Lung (tissue), 11 donors: ENCODE measurements at regions not wholly inside any gene's neighbourhood (a gene's known extent, or its start where the extent isn't known, plus 50 kb on each side); places are given as distances from the start of the nearest gene placed in this dataset.

Experiments
- ATAC-seq: fragments of 200-7000 bp; cut with Tn5 transposase; one replicate; pipeline ENCODE4 v1.9.1; 2020; ENCODE audit warnings: moderate number of reproducible peaks; ENCODE audit not compliant: insufficient read depth, low FRiP score
- DNase-seq, 3 donors: peaks; one replicate each; pipeline ENCODE4 v3.0.0-alpha.2; 2013 to 2017
- H3K27ac ChIP-seq, 2 donors: one replicate each; pipeline ENCODE4 v1.5.1; 2013; ENCODE audit warnings: mild to moderate bottlenecking in 2 of 2, moderate library complexity in 2 of 2, control low read depth in 1 of 2, inconsistent platforms in 1 of 2, low read depth in 1 of 2, low read length in 1 of 2
- H3K27me3 ChIP-seq, 3 donors: one replicate each; pipeline ENCODE4 v1.5.1; 2013; ENCODE audit warnings: low read length in 2 of 3; ENCODE audit not compliant: control insufficient read depth in 3 of 3, insufficient read depth in 3 of 3
- H3K36me3 ChIP-seq, 4 donors: one replicate each; pipeline ENCODE4 v1.5.1; 2013; ENCODE audit warnings: low read length in 4 of 4, mild to moderate bottlenecking in 1 of 4, moderate library complexity in 1 of 4; ENCODE audit not compliant: control insufficient read depth in 4 of 4, insufficient read depth in 4 of 4
- H3K4me1 ChIP-seq, 5 donors: one replicate each; pipeline ENCODE4 v1.5.1; 2013; ENCODE audit warnings: low read length in 5 of 5, mild to moderate bottlenecking in 2 of 5, moderate library complexity in 1 of 5; ENCODE audit not compliant: control insufficient read depth in 5 of 5, insufficient read depth in 5 of 5
- H3K4me3 ChIP-seq: one replicate; pipeline ENCODE4 v1.5.1; 2013; ENCODE audit warnings: mild to moderate bottlenecking, control low read depth, moderate library complexity
- H3K9ac ChIP-seq, 2 donors: one replicate each; pipeline ENCODE4 v1.5.1; 2013; ENCODE audit warnings: low read length in 2 of 2, control low read depth in 1 of 2; ENCODE audit not compliant: insufficient read depth in 1 of 2
- H3K9me3 ChIP-seq, 4 donors: one replicate each; pipeline ENCODE4 v1.5.1; 2013; ENCODE audit warnings: low read length in 3 of 4, mild to moderate bottlenecking in 1 of 4, moderate library complexity in 1 of 4; ENCODE audit not compliant: control insufficient read depth in 4 of 4, insufficient read depth in 3 of 4
- WGBS, 2 donors: extraction: QIAGEN DNeasy Blood & Tissue Kit; methylation state at CpG; one replicate each; pipeline ENCODE4 v1.1.7; 2013; 5-methylcytosine and 5-hydroxymethylcytosine counted together
- TF ChIP-seq, protein P1 (sequence below): IDR thresholded peaks from 2 replicates; pipeline ENCODE4 v1.5.1; 2012; ENCODE audit warnings: mild to moderate bottlenecking; ENCODE audit errors: control extremely low read depth, extremely low read depth
- donor health status: control.
- donor health status: control.
- donor health status: Bipolar disorder and iron deficiency.
- donor health status: healthy.
- donor health status: DM: yes; HTN: yes; CAD: no.

DNA sequence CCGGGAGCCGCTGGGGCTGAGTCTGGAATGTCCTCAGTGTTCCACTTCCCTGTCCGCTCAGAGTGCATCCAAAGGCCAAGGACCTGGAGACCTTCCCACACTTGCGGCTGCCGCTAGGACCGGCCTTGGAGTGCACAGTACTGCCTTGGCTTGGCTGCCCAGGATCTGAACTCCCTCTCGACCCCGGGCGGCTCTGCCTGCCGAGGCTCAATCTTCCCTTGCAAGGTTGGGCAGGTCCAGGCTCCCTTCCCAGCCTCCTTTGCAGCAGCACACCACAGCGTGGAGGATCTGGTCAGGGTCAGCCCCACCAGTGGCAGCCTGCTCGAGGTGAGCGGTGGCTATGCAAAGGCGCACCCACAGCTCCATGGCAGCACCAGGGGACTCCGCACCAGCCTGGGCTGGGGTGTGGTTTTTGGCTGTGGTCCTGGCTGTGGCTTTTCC lies 69.2 kb downstream of the PLXNA1 start:
- 50 to 84% methylated on average over 15 of the region's 15 CpGs for WGBS, 2 donors
- DNase-seq (no peak), ATAC-seq (peak; percentile 54)
- Histone ChIP-seq H3K9ac (no peak overlapping the region), H3K27ac (peak overlapping the region in 1 of 2 donors; percentile 7), H3K36me3 (no peaks in the 10 kb centered on the region), H3K4me1 (no peaks in the 10 kb centered on the region), H3K27me3 (no peaks in the 10 kb centered on the region), H3K4me3 (no peak overlapping the region), H3K9me3 (peaks cover 0 to 6% (median 3%) of the 10 kb centered on the region in 4 donors)
- TF ChIP-seq, protein P1, sequence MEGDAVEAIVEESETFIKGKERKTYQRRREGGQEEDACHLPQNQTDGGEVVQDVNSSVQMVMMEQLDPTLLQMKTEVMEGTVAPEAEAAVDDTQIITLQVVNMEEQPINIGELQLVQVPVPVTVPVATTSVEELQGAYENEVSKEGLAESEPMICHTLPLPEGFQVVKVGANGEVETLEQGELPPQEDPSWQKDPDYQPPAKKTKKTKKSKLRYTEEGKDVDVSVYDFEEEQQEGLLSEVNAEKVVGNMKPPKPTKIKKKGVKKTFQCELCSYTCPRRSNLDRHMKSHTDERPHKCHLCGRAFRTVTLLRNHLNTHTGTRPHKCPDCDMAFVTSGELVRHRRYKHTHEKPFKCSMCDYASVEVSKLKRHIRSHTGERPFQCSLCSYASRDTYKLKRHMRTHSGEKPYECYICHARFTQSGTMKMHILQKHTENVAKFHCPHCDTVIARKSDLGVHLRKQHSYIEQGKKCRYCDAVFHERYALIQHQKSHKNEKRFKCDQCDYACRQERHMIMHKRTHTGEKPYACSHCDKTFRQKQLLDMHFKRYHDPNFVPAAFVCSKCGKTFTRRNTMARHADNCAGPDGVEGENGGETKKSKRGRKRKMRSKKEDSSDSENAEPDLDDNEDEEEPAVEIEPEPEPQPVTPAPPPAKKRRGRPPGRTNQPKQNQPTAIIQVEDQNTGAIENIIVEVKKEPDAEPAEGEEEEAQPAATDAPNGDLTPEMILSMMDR = no peak

DNA sequence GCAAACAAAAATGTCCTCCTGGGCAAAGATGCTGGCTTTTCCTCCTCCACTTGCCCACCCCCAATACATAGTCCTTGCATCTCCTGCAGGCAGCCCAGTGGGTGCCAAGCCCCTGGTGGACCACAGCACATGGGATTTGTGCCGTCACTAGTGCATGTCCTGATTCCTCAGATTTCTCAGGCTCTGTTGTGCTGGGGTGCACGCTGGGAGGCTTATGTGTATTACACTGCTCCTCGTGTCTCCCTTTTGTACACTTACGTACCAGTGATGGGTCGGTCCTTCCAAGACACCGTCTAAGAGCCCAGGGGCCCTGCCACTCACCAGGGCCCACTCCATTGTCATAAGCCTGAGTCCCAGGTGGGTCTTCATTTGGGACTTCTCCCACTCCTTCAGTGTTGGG lies 70.1 kb downstream of the PLXNA1 start:
- no peak overlapping the region for H3K27ac ChIP-seq
- ATAC-seq = no peak
- 95 to 99% methylated on average over 6 of the region's 6 CpGs for WGBS, 2 donors
- H3K27me3 ChIP-seq = no peaks in the 10 kb centered on the region
- no peaks in the 10 kb centered on the region for H3K4me1 ChIP-seq
- H3K4me3 ChIP-seq = no peak overlapping the region
- DNase-seq = no peak
- no peaks in the 10 kb centered on the region for H3K36me3 ChIP-seq
- no peak overlapping the region for H3K9ac ChIP-seq
- peaks cover 0 to 10% (median 5%) of the 10 kb centered on the region in 4 donors for H3K9me3 ChIP-seq
- TF ChIP-seq, protein P1 = no peak

DNA sequence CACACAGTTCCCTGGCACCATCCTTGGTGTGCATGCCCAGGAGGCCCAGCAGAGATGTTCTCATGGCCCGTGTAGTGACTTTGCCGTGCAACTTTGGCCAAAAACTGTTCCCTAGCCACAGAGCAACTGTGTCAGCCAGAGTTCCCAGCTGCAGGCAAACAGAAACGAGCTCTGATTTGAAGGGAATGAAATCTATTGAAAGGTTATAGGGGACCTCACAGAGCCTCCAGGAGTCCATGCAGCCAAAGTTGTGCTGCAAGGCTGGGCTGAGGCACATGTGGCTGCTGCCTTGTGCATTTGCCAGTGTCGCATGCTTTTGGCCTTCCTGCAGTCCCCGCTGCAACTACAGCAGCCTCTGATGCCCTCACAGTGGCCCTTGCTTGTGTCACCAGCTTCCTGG lies 70.5 kb downstream of the PLXNA1 start:
- TF ChIP-seq, protein P1 = no peak
- WGBS, 2 donors = 88 to 90% methylated on average over 5 of the region's 5 CpGs
- Histone ChIP-seq H3K4me3 (no peak overlapping the region), H3K27ac (no peak overlapping the region), H3K36me3 (no peaks in the 10 kb centered on the region), H3K9me3 (peaks cover 0 to 14% (median 5%) of the 10 kb centered on the region in 4 donors), H3K9ac (no peak overlapping the region), H3K4me1 (no peaks in the 10 kb centered on the region), H3K27me3 (no peaks in the 10 kb centered on the region)
- no peak for DNase-seq
- no peak for ATAC-seq

DNA sequence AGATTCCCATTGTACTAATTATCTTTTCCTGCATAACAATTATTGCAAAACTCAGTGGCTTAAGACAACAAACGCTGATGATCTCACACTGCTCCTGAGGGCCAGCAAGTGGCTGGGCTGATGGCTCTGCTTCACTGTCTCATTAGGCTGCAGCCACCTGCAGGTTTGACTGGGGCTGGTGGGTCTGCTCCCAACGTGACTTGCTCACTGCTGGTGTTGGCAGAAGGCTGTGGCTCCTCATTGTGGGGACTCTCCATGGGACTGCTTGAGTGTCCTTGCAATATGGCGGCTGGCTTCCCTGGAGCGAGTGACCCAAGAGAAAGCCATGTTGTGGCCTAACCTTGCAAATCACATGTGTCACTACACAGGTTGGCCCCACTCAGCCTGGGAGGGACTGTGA lies 71.1 kb downstream of the PLXNA1 start:
- ATAC-seq = no peak
- no peaks in the 10 kb centered on the region for H3K36me3 ChIP-seq
- no peak overlapping the region for H3K4me3 ChIP-seq
- H3K4me1 ChIP-seq = no peaks in the 10 kb centered on the region
- peaks cover 0 to 14% (median 5%) of the 10 kb centered on the region in 4 donors for H3K9me3 ChIP-seq
- H3K9ac ChIP-seq = no peak overlapping the region
- TF ChIP-seq, protein P1 = no peak
- no peak overlapping the region for H3K27ac ChIP-seq
- 84 to 87% methylated on average over 4 of the region's 4 CpGs for WGBS, 2 donors
- no peaks in the 10 kb centered on the region for H3K27me3 ChIP-seq
- DNase-seq = no peak
